GM18907 (cell line): ENCODE measurements at regions not wholly inside any gene's neighbourhood (a gene's known extent, or its start where the extent isn't known, plus 50 kb on each side); places are given as distances from the start of the nearest gene placed in this dataset.
"Not testable (repeated sequence)": the region's sequence is repeated elsewhere in the genome, so short reads cannot be mapped to it uniquely, and the experiment has no call there.

Experiments
- ATAC-seq: cut with Tn5 transposase; IDR thresholded peaks from one replicate; pipeline ENCODE4 v1.9.1; 2021; ENCODE audit warnings: mild to moderate bottlenecking, moderate library complexity; ENCODE audit not compliant: unreplicated experiment

DNA sequence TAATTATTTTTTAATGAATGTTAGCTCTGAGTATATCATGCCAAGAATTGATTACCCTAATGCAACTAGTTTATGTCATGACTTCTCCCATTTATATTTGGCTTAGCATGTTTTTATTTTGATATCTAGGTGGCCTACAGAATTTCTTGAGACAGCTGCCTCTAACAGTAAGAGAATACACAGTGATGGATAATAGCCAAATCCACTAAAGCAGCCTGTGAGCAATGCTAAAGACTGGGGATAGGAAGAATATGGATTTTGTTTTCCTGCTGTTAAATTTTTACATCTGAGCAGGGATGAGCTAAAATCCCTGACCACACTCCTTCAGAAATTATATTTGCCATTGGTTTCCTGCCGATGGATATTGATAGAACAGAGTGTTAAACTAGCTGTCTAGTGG, 149.3 kb upstream of the TGFBR2 start:
- ATAC-seq, result no peak

DNA sequence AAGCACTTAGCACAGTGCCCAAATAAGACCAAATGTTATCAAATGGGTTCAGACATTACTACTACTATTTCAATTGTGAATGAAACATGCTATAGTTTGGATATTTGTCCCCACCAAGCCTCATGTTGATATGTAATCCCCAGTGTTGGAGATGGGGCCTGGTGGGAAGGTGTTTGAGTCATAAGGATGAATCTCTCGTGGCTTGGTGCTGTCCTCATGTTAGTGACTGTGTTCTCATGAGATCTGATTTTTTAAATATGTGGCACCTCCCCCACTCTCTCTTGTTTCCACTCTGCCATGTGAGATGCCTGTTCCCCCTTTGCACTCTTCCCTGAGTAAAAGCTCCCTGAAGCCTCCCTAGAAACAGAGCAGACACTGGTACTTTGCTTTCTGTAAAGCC, 148.7 kb upstream of the TGFBR2 start:
- ATAC-seq, result no peak

GRCh38 chr3:30458376-30459171, 147.8 kb upstream of the TGFBR2 start:
- ATAC-seq, result no peak

- no peak for ATAC-seq
Observed at GRCh38 chr3:30461311-30461710, 145.1 kb upstream of the TGFBR2 start.

- no peak for ATAC-seq
Observed at GRCh38 chr3:30462721-30463470, 143.5 kb upstream of the TGFBR2 start.

GRCh38 chr3:30464381-30464780, 142.0 kb upstream of the TGFBR2 start:
- no peak for ATAC-seq

DNA sequence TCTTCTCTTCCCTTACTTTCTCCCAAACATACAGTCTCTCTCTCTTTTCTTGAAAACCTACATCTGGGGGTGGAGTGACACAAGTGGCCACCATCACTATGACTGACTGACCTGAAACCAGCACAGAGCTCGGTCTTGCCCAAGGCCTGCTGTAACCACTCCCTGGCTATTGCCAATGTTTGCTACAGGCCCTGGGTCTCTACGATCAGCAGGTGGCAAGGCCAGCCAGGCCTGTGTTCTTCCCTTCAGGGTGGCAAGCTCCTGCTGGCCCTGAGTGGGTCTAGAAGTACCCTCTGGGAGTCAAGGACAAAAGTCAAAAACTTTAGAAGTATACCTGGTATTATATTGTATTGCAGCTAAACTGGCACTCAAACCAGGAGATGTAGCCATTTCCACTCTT, 140.9 kb upstream of the TGFBR2 start:
- no peak for ATAC-seq

DNA sequence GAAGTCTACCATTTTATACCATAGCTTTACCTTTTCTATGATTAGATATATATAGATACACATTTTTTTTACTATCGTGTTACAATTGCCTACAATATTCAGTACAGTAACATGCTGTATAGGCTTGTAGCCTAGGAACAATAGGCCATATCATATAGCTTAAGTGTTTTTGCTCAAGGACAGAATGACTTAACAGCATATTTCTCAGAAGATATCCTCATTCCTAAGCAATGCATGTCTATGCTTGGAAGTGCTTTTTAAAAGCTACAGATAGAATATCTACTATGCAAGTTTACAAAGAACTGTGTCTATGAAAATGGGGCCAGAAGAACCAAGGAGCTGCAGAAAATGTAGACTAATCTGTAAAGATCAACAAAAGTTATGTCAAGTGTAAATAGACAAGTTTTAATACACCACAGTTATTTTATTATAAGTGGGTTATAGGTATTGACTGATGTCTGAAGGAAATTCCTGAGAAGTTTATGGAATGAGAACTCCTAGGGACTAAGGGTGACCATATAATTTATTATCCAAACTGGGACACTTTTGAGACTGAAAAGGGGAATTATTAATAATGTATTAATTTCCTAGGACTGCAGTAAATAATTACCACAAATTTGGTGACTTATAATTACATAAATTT, 138.7 kb upstream of the TGFBR2 start:
- no peak for ATAC-seq

GRCh38 chr3:30469133-30469532, 137.3 kb upstream of the TGFBR2 start:
- no peak for ATAC-seq

DNA sequence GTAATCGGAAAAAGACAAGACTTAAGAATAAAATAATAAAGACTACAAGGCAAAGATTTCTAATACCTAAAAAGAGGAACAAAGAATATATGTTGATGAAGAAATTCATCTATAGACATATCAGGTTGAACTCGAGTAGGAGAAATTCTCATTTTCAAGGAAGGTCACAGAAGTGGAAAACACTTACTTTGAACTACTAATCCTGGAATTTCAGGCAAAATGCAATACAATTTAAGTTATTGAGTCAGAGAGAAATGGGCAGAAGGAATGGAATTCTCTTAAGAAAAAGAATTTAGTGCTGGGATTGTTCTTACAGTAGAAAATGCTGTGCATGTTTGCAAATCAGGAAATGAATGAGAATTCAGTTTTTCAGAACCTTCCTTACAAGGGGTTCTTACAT, 135.9 kb upstream of the TGFBR2 start:
- ATAC-seq, result no peak

- no peak for ATAC-seq
Observed at GRCh38 chr3:30471066-30471465, 135.3 kb upstream of the TGFBR2 start.

DNA sequence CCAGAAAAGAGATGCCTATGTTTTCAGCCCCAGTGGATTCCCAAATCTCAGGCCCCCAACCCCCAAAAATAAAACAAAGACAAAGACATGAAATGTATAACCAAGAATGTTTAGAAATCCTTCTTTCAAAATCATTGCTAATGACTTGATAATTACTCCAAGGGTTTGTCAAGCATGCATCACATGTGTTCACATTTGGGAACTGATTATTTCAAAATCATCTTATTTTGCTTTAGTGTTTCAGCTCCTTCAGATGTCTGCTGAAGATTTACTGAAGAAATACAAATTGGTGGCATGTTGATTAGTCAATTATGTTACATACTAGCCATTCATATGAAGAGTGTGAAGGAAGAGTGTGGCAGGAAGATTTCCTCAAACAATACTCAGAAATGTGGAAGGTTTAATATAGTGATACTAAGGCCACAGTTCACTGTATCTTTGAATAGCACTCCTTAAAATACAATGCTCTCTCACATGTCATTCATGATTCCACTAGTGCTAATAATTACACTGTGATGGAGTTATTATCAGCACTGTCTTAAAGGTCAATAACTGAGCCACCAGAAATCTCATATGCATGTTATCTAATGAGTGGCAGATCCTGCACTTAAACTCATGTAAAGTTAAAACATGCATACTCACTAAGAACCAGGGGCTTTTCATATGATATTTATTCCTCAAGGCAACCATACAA, 134.5 kb upstream of the TGFBR2 start:
- no peak for ATAC-seq

- no peak for ATAC-seq
Observed at GRCh38 chr3:30473374-30474051, 132.9 kb upstream of the TGFBR2 start.

- ATAC-seq, result no peak
Observed at GRCh38 chr3:30474371-30474770, 132.0 kb upstream of the TGFBR2 start.

- peak; percentile 95 for ATAC-seq
Observed at GRCh38 chr3:30475038-30475808, 131.2 kb upstream of the TGFBR2 start.

DNA sequence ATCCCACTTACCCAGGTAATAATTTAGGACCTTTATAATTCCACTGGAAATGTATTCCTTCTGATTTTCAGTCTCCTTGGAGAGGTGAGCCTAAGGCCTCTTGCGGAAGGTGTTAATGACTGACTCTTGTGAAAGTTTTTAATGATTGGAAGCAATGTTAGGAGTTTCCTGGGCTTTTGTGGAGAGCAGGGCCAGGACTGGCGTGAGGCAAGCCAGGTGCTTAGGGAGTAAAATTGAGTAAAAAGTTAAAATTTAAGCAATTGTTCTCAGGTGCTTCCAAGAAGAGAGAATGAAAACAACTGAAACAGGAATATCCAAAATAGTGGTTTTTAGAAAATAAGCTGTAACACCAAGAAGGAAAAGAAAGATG, 130.6 kb upstream of the TGFBR2 start:
- ATAC-seq, result no peak

GRCh38 chr3:30476368-30477084, 129.9 kb upstream of the TGFBR2 start:
- ATAC-seq, result peak; percentile 36

- no peak for ATAC-seq
Observed at GRCh38 chr3:30477149-30477921, 129.1 kb upstream of the TGFBR2 start.

GRCh38 chr3:30479737-30480136, 126.7 kb upstream of the TGFBR2 start:
- not testable (repeated sequence) for ATAC-seq
